GM12878 (cell line): ENCODE measurements at regions not wholly inside any gene's neighbourhood (a gene's known extent, or its start where the extent isn't known, plus 50 kb on each side); places are given as distances from the start of the nearest gene placed in this dataset.

Experiments
- ATAC-seq: fragments of 200-7000 bp; cut with Tn5 transposase; 3 replicates; pipeline ENCODE4 v1.9.1; 2020; ENCODE audit warnings: mild to moderate bottlenecking, moderate library complexity
- BruUV-seq: library from RNA; stranded (reverse); fragments of 400-500 nt; replicated peaks from 2 replicates; lab custom pipeline; 2021; lab: Mats Ljungman, UMichigan
- CTCF ChIA-PET: fragments of 300-600 bp; sonication (Branson Sonifier 250); formaldehyde crosslinking; extraction: SDS; loops from one replicate; lab custom pipeline; 2021; ENCODE audit warnings: inconsistent platforms; lab: Yijun Ruan, JAX
- POLR2A ChIA-PET: fragments of 350-600 bp; formaldehyde crosslinking; extraction: SDS; loops from one replicate; lab custom pipeline; 2021; ENCODE audit warnings: inconsistent platforms; lab: Charles Lee
- RAD21 ChIA-PET: fragments of 300-600 bp; sonication (Branson Sonifier 250); formaldehyde crosslinking; loops from one replicate; lab custom pipeline; 2023; ENCODE audit warnings: antibody characterized with exemption; ENCODE audit not compliant: unreplicated experiment; lab: Charles Lee
- SMC1A ChIA-PET: fragments of 300-600 bp; sonication (Branson Sonifier 250); formaldehyde crosslinking; loops from one replicate; lab custom pipeline; 2023; ENCODE audit not compliant: unreplicated experiment, uncharacterized antibody; lab: Charles Lee
- DNase-seq: peaks from one replicate; pipeline ENCODE4 v3.0.0-alpha.2; 2011; ENCODE audit warnings: low read depth, low spot score
- FAIRE-seq: peaks from 3 replicates; lab custom pipeline; 2011; peaks lifted over from hg19 to GRCh38; lab: Jason Lieb, UNC
- H2AFZ ChIP-seq: 2 replicates; pipeline ENCODE4 v1.6.0; 2011; ENCODE audit warnings: low read depth, low read length, control low read depth; ENCODE audit not compliant: control insufficient read depth
- H3K27ac ChIP-seq: 2 replicates; pipeline ENCODE4 v1.5.1; 2011; ENCODE audit warnings: control low read depth; ENCODE audit not compliant: control insufficient read depth, insufficient read depth
- H3K27me3 ChIP-seq, 2 experiments: replicated peaks in 1 of 2; 2 replicates each; pipeline versions ENCODE4 v1.6.0 to v1.6.1; 2011; ENCODE audit warnings: low read length in 1 of 2; ENCODE audit not compliant: control insufficient read depth in 2 of 2, insufficient read depth in 2 of 2
- H3K36me3 ChIP-seq, 2 experiments: 2 replicates each; pipeline ENCODE4 v1.5.1; 2011; ENCODE audit warnings: low read length in 1 of 2; ENCODE audit not compliant: control insufficient read depth in 2 of 2, insufficient read depth in 2 of 2
- H3K4me1 ChIP-seq: 2 replicates; pipeline ENCODE4 v1.6.1; 2011; ENCODE audit warnings: mild to moderate bottlenecking, low read length, moderate library complexity, mixed read lengths; ENCODE audit not compliant: control insufficient read depth, insufficient read depth
- H3K4me2 ChIP-seq: 2 replicates; pipeline ENCODE4 v1.6.0; 2011; ENCODE audit warnings: control low read depth; ENCODE audit not compliant: control insufficient read depth, insufficient read depth
- H3K4me3 ChIP-seq: fragments of 200-600 bp; sonication (generic); 2 replicates; pipeline ENCODE4 v1.5.1; 2016
- H3K79me2 ChIP-seq: 2 replicates; pipeline ENCODE4 v1.6.0; 2011; ENCODE audit warnings: low read length; ENCODE audit not compliant: control insufficient read depth, insufficient read depth
- H3K9ac ChIP-seq: 2 replicates; pipeline ENCODE4 v1.8.0; 2011; ENCODE audit warnings: low read length, control low read depth, mixed read lengths; ENCODE audit not compliant: control insufficient read depth, insufficient read depth
- H3K9me3 ChIP-seq: replicated peaks from 3 replicates; pipeline ENCODE4 v1.5.1; 2011; ENCODE audit warnings: mild to moderate bottlenecking, low read length; ENCODE audit not compliant: control insufficient read depth, insufficient read depth
- H4K20me1 ChIP-seq: 2 replicates; pipeline ENCODE4 v1.6.0; 2011; ENCODE audit not compliant: control insufficient read depth, insufficient read depth
- FOXK2 ChIP-seq: fragments of 450-650 bp; IDR thresholded peaks from 2 replicates; pipeline ENCODE4 v1.6.1; 2017; ENCODE audit warnings: mild to moderate bottlenecking, moderate library complexity
- GABPA ChIP-seq: IDR thresholded peaks from 2 replicates; pipeline ENCODE4 v1.6.1; 2014; ENCODE audit warnings: antibody characterized with exemption, low read depth, mild to moderate bottlenecking, inconsistent platforms
- POLR2AphosphoS5 ChIP-seq: IDR thresholded peaks from 2 replicates; pipeline ENCODE4 v1.6.1; 2011; ENCODE audit warnings: mild to moderate bottlenecking, low read length, inconsistent platforms
- ZNF24 ChIP-seq: fragments of 450-650 bp; IDR thresholded peaks from 2 replicates; pipeline ENCODE4 v1.6.1; 2017; ENCODE audit warnings: antibody characterized with exemption, mild to moderate bottlenecking
- WGBS: methylation state at CpG from one replicate; pipeline ENCODE4 v1.1.6; 2016; ENCODE audit warnings: low lambda C conversion rate; ENCODE audit not compliant: insufficient replicate concordance, insufficient coverage; ENCODE audit errors: missing lambda C conversion rate; 5-methylcytosine and 5-hydroxymethylcytosine counted together
- in situ Hi-C: fragments of 300-500 bp; cut with MboI; formaldehyde crosslinking; loops from 9 replicates; pipeline ENCODE4 v1.14.3; 2018; ENCODE audit warnings: mixed read lengths
- intact Hi-C: fragments of 100-400 bp; cut with micrococcal nuclease; formaldehyde crosslinking; loops from one replicate; pipeline ENCODE4 v1.14.2; 2022; ENCODE audit not compliant: unreplicated experiment
- TF ChIP-seq, protein P1 (sequence below): fragments of 450-650 bp; IDR thresholded peaks from 2 replicates; pipeline ENCODE4 v1.6.1; 2017; ENCODE audit warnings: mild to moderate bottlenecking, moderate library complexity

DNA sequence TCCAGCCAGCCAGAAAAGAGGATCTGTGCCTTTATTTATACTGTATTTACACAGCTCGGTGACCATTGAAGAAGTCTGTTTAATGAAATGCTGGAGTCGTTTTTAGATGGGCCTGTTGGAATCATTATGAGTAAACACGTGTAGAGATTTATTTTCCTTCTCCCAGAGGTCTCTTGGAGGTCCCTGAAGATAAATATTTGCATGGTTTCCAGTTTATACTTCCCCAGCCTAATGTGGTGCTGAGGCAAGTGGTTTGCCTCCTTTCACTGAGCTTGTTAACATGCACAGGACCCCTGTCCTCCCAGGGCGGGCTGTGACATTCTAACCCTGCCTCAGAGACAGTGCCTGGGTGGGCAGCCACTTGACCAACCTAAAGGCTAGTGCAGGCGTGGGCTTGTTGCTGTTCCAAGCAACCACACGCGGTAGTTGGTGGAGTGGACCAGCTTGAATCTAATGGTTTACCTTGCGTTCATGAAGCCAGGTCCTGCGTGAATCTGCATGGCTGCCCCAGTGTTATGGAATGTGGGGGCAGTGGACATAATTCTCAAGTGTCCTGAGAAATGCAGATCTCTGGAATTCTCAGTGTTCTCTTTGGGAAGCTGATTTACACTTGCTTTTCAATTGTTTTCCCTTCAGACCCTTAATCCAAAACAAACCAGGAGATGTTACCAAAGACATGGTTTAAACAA, 130.2 kb upstream of the DLX2 start:
- intact Hi-C loops, result no loop called here
- BruUV-seq, result no TSS peak

More for the DNA sequence above, 130.2 kb upstream of the DLX2 start:
- 51% methylated on average over 9 of the region's 9 CpGs for WGBS
- TF ChIP-seq POLR2AphosphoS5 (no peak), GABPA (no peak), FOXK2 (no peak), ZNF24 (no peak)
- TF ChIP-seq, protein P1, sequence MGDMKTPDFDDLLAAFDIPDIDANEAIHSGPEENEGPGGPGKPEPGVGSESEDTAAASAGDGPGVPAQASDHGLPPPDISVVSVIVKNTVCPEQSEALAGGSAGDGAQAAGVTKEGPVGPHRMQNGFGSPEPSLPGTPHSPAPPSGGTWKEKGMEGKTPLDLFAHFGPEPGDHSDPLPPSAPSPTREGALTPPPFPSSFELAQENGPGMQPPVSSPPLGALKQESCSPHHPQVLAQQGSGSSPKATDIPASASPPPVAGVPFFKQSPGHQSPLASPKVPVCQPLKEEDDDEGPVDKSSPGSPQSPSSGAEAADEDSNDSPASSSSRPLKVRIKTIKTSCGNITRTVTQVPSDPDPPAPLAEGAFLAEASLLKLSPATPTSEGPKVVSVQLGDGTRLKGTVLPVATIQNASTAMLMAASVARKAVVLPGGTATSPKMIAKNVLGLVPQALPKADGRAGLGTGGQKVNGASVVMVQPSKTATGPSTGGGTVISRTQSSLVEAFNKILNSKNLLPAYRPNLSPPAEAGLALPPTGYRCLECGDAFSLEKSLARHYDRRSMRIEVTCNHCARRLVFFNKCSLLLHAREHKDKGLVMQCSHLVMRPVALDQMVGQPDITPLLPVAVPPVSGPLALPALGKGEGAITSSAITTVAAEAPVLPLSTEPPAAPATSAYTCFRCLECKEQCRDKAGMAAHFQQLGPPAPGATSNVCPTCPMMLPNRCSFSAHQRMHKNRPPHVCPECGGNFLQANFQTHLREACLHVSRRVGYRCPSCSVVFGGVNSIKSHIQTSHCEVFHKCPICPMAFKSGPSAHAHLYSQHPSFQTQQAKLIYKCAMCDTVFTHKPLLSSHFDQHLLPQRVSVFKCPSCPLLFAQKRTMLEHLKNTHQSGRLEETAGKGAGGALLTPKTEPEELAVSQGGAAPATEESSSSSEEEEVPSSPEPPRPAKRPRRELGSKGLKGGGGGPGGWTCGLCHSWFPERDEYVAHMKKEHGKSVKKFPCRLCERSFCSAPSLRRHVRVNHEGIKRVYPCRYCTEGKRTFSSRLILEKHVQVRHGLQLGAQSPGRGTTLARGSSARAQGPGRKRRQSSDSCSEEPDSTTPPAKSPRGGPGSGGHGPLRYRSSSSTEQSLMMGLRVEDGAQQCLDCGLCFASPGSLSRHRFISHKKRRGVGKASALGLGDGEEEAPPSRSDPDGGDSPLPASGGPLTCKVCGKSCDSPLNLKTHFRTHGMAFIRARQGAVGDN, result no peak
- Histone ChIP-seq H3K4me3 (no peak overlapping the region), H3K4me2 (no peak overlapping the region), H3K27me3 (peaks cover 13% of the 10 kb centered on the region in 2 experiments), H3K27ac (no peak overlapping the region), H4K20me1 (no peaks in the 10 kb centered on the region), H3K79me2 (no peaks in the 10 kb centered on the region), H3K36me3 (no peaks in the 10 kb centered on the region), H3K9ac (no peak overlapping the region), H3K9me3 (no peaks in the 10 kb centered on the region), H2AFZ (no peak overlapping the region), H3K4me1 (no peaks in the 10 kb centered on the region; the same call in 1 of the 2 replicates)
- in situ Hi-C loops, result no loop called here
- DNase-seq (no peak), FAIRE-seq (no peak), ATAC-seq (no peak)
- ChIA-PET POLR2A (interaction anchor here (0.7 kb wide), 1 partner anchor 114 kb away, joined by 3 read pairs; no protein-coding TSS in a partner anchor), RAD21 (interaction anchor here (0.7 kb wide), 1 partner anchor 48 kb away, joined by 3 read pairs; no protein-coding TSS in a partner anchor), CTCF (no interaction called here), SMC1A (no interaction called here)
